Progenitor cell of endocrine pancreas (in vitro differentiated cells): ENCODE measurements at regions not wholly inside any gene's neighbourhood (a gene's known extent, or its start where the extent isn't known, plus 50 kb on each side); places are given as distances from the start of the nearest gene placed in this dataset.
A peak's percentile ranks its signal among the peaks of the same experiment; 100 is the strongest.

Experiments used
- DNase-seq: peaks from one replicate; pipeline ENCODE4 v3.0.0; 2021; ENCODE audit warnings: low spot score; ENCODE audit not compliant: unreplicated experiment
- H3K27ac Mint-ChIP-seq: 2 replicates; pipeline ENCODE4 v1.8.0; 2021; ENCODE audit warnings: mild to moderate bottlenecking, moderate library complexity, mixed read lengths
- H3K27me3 Mint-ChIP-seq: 2 replicates; pipeline ENCODE4 v1.8.0; 2021; ENCODE audit warnings: mixed read lengths
- H3K36me3 Mint-ChIP-seq: 2 replicates; pipeline ENCODE4 v1.8.0; 2022; ENCODE audit warnings: mixed read lengths; ENCODE audit not compliant: insufficient read depth
- H3K4me1 Mint-ChIP-seq: 2 replicates; pipeline ENCODE4 v1.8.0; 2021; ENCODE audit warnings: low read depth, mixed read lengths
- H3K4me3 Mint-ChIP-seq: 2 replicates; pipeline ENCODE4 v1.8.0; 2021; ENCODE audit warnings: low read depth, mild to moderate bottlenecking, moderate library complexity, mixed read lengths
- H3K9me3 Mint-ChIP-seq: 2 replicates; pipeline ENCODE4 v1.8.0; 2021; ENCODE audit warnings: low read depth, mixed read lengths
- CTCF ChIP-seq: fragments of 200-600 bp; sonication (generic); IDR thresholded peaks from one replicate; pipeline ENCODE4 v1.5.0; 2021; ENCODE audit warnings: antibody characterized with exemption, mild to moderate bottlenecking; ENCODE audit not compliant: unreplicated experiment

GRCh38 chr22:49480331-49480730, 347.3 kb downstream of the BRD1 start:
- no peaks in the 10 kb centered on the region for H3K36me3 Mint-ChIP-seq
- peaks cover 9% of the 10 kb centered on the region for H3K9me3 Mint-ChIP-seq
- TF ChIP-seq CTCF = no peak
- peaks cover 58% of the 10 kb centered on the region for H3K27me3 Mint-ChIP-seq
- DNase-seq = no peak
- H3K4me3 Mint-ChIP-seq = no peak overlapping the region
- H3K27ac Mint-ChIP-seq = no peak overlapping the region
- H3K4me1 Mint-ChIP-seq = peaks cover 2% of the 10 kb centered on the region

- H3K9me3 Mint-ChIP-seq = peaks cover 9% of the 10 kb centered on the region
- H3K4me3 Mint-ChIP-seq = no peak overlapping the region
- H3K27me3 Mint-ChIP-seq = peaks cover 60% of the 10 kb centered on the region
- DNase-seq = no peak
- H3K4me1 Mint-ChIP-seq = peaks cover 2% of the 10 kb centered on the region
- no peak overlapping the region for H3K27ac Mint-ChIP-seq
- no peaks in the 10 kb centered on the region for H3K36me3 Mint-ChIP-seq
- no peak for TF ChIP-seq CTCF
Observed at GRCh38 chr22:49479566-49479965, 348.1 kb downstream of the BRD1 start.

GRCh38 chr22:49476800-49477400, 350.8 kb downstream of the BRD1 start:
- H3K4me3 Mint-ChIP-seq = no peak overlapping the region
- H3K36me3 Mint-ChIP-seq = no peaks in the 10 kb centered on the region
- no peak for TF ChIP-seq CTCF
- no peak for DNase-seq
- H3K9me3 Mint-ChIP-seq = peaks cover 9% of the 10 kb centered on the region
- peaks cover 1% of the 10 kb centered on the region for H3K4me1 Mint-ChIP-seq
- H3K27me3 Mint-ChIP-seq = peaks cover 35% of the 10 kb centered on the region
- H3K27ac Mint-ChIP-seq = no peak overlapping the region

- H3K27me3 Mint-ChIP-seq = peaks cover 28% of the 10 kb centered on the region
- H3K9me3 Mint-ChIP-seq = peaks cover 9% of the 10 kb centered on the region
- H3K4me3 Mint-ChIP-seq = no peak overlapping the region
- H3K36me3 Mint-ChIP-seq = no peaks in the 10 kb centered on the region
- no peak for TF ChIP-seq CTCF
- peak overlapping the region; percentile 63 for H3K27ac Mint-ChIP-seq
- H3K4me1 Mint-ChIP-seq = peaks cover 1% of the 10 kb centered on the region
- no peak for DNase-seq
Observed at GRCh38 chr22:49476176-49476575, 351.5 kb downstream of the BRD1 start.

- no peak for DNase-seq
- Mint-ChIP-seq H3K27ac (no peak overlapping the region), H3K36me3 (no peaks in the 10 kb centered on the region), H3K4me3 (no peak overlapping the region), H3K27me3 (peaks cover 19% of the 10 kb centered on the region), H3K9me3 (peaks cover 9% of the 10 kb centered on the region), H3K4me1 (peaks cover 1% of the 10 kb centered on the region)
- TF ChIP-seq CTCF = no peak
Observed at GRCh38 chr22:49475253-49475652, 352.4 kb downstream of the BRD1 start.
